ENCODE measurements at regions not wholly inside any gene's neighbourhood (a gene's known extent, or its start where the extent isn't known, plus 50 kb on each side); places are given as distances from the start of the nearest gene placed in this dataset.

- TF ChIP-seq CTCF (IDR thresholded peaks at IDR 0.05; ENCODE audit: insufficient read depth, low read length, poor library complexity, severe bottlenecking) (no peak), EZH2phosphoT487 (conservative IDR thresholded peaks at IDR 0.05; ENCODE audit: low read length) (no peak)
Measured at GRCh38 chr9:81389569-81389993, 299.8 kb downstream of the TLE1 start.
